GM03348 (cell line): ENCODE measurements at regions not wholly inside any gene's neighbourhood (a gene's known extent, or its start where the extent isn't known, plus 50 kb on each side); places are given as distances from the start of the nearest gene placed in this dataset.

Experiments
- DNase-seq: peaks from one replicate; pipeline ENCODE4 v3.0.0; 2012; ENCODE audit warnings: low spot score

GRCh38 chr5:4640795-4641194, 499.3 kb upstream of the ADAMTS16 start:
- DNase-seq, result no peak

- DNase-seq, result no peak
Observed at GRCh38 chr5:4642525-4642924, 497.6 kb upstream of the ADAMTS16 start.

GRCh38 chr5:4643190-4643589, 496.9 kb upstream of the ADAMTS16 start:
- no peak for DNase-seq

GRCh38 chr5:4643960-4644359, 496.2 kb upstream of the ADAMTS16 start:
- no peak for DNase-seq

- DNase-seq, result no peak
Observed at GRCh38 chr5:4646715-4647375, 493.3 kb upstream of the ADAMTS16 start.

GRCh38 chr5:4647955-4648354, 492.2 kb upstream of the ADAMTS16 start:
- no peak for DNase-seq

GRCh38 chr5:4651806-4652565, 488.1 kb upstream of the ADAMTS16 start:
- no peak for DNase-seq

- DNase-seq, result no peak
Observed at GRCh38 chr5:4653475-4653874, 486.7 kb upstream of the ADAMTS16 start.

- no peak for DNase-seq
Observed at GRCh38 chr5:4659851-4660250, 480.3 kb upstream of the ADAMTS16 start.

- DNase-seq, result no peak
Observed at GRCh38 chr5:4661326-4661725, 478.8 kb upstream of the ADAMTS16 start.

- DNase-seq, result no peak
Observed at GRCh38 chr5:4661836-4662235, 478.3 kb upstream of the ADAMTS16 start.

GRCh38 chr5:4662756-4663155, 477.4 kb upstream of the ADAMTS16 start:
- no peak for DNase-seq

- DNase-seq, result no peak
Observed at GRCh38 chr5:4665911-4666310, 474.2 kb upstream of the ADAMTS16 start.

- DNase-seq, result no peak
Observed at GRCh38 chr5:4674166-4674565, 466.0 kb upstream of the ADAMTS16 start.

GRCh38 chr5:4676934-4677333, 463.2 kb upstream of the ADAMTS16 start:
- DNase-seq, result no peak

- no peak for DNase-seq
Observed at GRCh38 chr5:4684946-4685345, 455.2 kb upstream of the ADAMTS16 start.

GRCh38 chr5:4698596-4698995, 441.5 kb upstream of the ADAMTS16 start:
- DNase-seq, result no peak

- no peak for DNase-seq
Observed at GRCh38 chr5:4699592-4699991, 440.5 kb upstream of the ADAMTS16 start.

GRCh38 chr5:4700069-4700468, 440.1 kb upstream of the ADAMTS16 start:
- peak; percentile 4 for DNase-seq

- no peak for DNase-seq
Observed at GRCh38 chr5:4700871-4701270, 439.3 kb upstream of the ADAMTS16 start.

- no peak for DNase-seq
Observed at GRCh38 chr5:4703931-4704458, 436.1 kb upstream of the ADAMTS16 start.

- DNase-seq, result no peak
Observed at GRCh38 chr5:4704951-4705350, 435.2 kb upstream of the ADAMTS16 start.

- no peak for DNase-seq
Observed at GRCh38 chr5:4716781-4717180, 423.3 kb upstream of the ADAMTS16 start.

GRCh38 chr5:4717446-4717845, 422.7 kb upstream of the ADAMTS16 start:
- DNase-seq, result no peak
